ENCODE measurements at regions not wholly inside any gene's neighbourhood (a gene's known extent, or its start where the extent isn't known, plus 50 kb on each side); places are given as distances from the start of the nearest gene placed in this dataset.
"Not testable (repeated sequence)": the region's sequence is repeated elsewhere in the genome, so short reads cannot be mapped to it uniquely, and the experiment has no call there.

GRCh38 chr6:159540152-159540551 is 152.9 kb downstream of the SOD2 start:
- Histone ChIP-seq H3K27ac (no peak overlapping the region), H3K9me3 (ENCODE audit: low read depth) (no peaks in the 10 kb centered on the region), H3K36me3 (no peaks in the 10 kb centered on the region), H3K4me1 (ENCODE audit: low read depth) (no peaks in the 10 kb centered on the region), H3K4me3 (no peak overlapping the region), H3K27me3 (no peaks in the 10 kb centered on the region)
- TF ChIP-seq CTCF (IDR thresholded peaks at IDR 0.05; ENCODE audit: low read depth, low read length), result peak; percentile 31
- DNase-seq (ENCODE audit: low read depth in 1 of 2, low spot score in 1 of 2), result no peak

- not testable (repeated sequence) for DNase-seq (ENCODE audit: low read depth in 1 of 2, low spot score in 1 of 2); H3K4me1 ChIP-seq (ENCODE audit: low read depth); H3K27me3 ChIP-seq; H3K36me3 ChIP-seq; H3K9me3 ChIP-seq (ENCODE audit: low read depth); H3K27ac ChIP-seq; H3K4me3 ChIP-seq
Measured at GRCh38 chr6:159538031-159538430, 155.0 kb downstream of the SOD2 start.

- H3K4me3 ChIP-seq, result no peak overlapping the region
- H3K9me3 ChIP-seq (ENCODE audit: low read depth), result no peaks in the 10 kb centered on the region
Measured at GRCh38 chr6:159535656-159536350, 157.2 kb downstream of the SOD2 start.

GRCh38 chr6:159533568-159533967 is 159.5 kb downstream of the SOD2 start:
- no peak for TF ChIP-seq CTCF (IDR thresholded peaks at IDR 0.05; ENCODE audit: low read depth, low read length)
- Histone ChIP-seq H3K9me3 (ENCODE audit: low read depth) (no peaks in the 10 kb centered on the region), H3K27ac (no peak overlapping the region), H3K27me3 (no peaks in the 10 kb centered on the region), H3K4me1 (ENCODE audit: low read depth) (no peaks in the 10 kb centered on the region), H3K4me3 (no peak overlapping the region), H3K36me3 (no peaks in the 10 kb centered on the region)
- DNase-seq (ENCODE audit: low read depth in 1 of 2, low spot score in 1 of 2), result no peak

More at GRCh38 chr6:159535656-159536350, 157.2 kb downstream of the SOD2 start:
- no peak overlapping the region for H3K27ac ChIP-seq
- TF ChIP-seq CTCF (IDR thresholded peaks at IDR 0.05; ENCODE audit: low read depth, low read length), result no peak
- no peaks in the 10 kb centered on the region for H3K36me3 ChIP-seq
- H3K27me3 ChIP-seq, result no peaks in the 10 kb centered on the region
- DNase-seq (ENCODE audit: low read depth in 1 of 2, low spot score in 1 of 2), result no peak
- no peaks in the 10 kb centered on the region for H3K4me1 ChIP-seq (ENCODE audit: low read depth)

DNA sequence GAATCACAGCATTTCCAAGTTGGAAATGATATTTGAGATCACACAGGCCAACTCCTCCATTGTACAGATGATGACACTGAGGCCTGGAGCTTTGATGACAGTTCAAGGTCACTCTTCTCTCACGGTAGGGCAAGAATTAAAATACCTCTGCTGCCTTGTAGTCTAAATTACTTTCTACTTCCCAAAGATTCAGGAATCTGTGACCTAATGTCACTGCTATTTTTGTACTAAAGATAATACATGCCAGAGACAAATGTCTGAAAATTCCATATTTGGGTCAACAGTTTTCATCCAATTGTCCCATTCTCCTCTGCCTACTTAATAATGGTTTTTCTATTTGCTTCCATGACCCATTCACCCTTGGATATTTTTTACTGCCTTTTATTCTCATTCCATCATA is 160.0 kb downstream of the SOD2 start:
- Histone ChIP-seq H3K27ac (no peak overlapping the region), H3K4me1 (ENCODE audit: low read depth) (no peaks in the 10 kb centered on the region), H3K27me3 (no peaks in the 10 kb centered on the region), H3K36me3 (no peaks in the 10 kb centered on the region), H3K9me3 (ENCODE audit: low read depth) (no peaks in the 10 kb centered on the region), H3K4me3 (no peak overlapping the region)
- DNase-seq (ENCODE audit: low read depth in 1 of 2, low spot score in 1 of 2), result no peak
- no peak for TF ChIP-seq CTCF (IDR thresholded peaks at IDR 0.05; ENCODE audit: low read depth, low read length)

- H3K36me3 ChIP-seq, result no peaks in the 10 kb centered on the region
- DNase-seq (ENCODE audit: low read depth in 1 of 2, low spot score in 1 of 2), result no peak
- TF ChIP-seq CTCF (IDR thresholded peaks at IDR 0.05; ENCODE audit: low read depth, low read length), result no peak
- no peaks in the 10 kb centered on the region for H3K4me1 ChIP-seq (ENCODE audit: low read depth)
- H3K27ac ChIP-seq, result no peak overlapping the region
- no peaks in the 10 kb centered on the region for H3K9me3 ChIP-seq (ENCODE audit: low read depth)
- H3K4me3 ChIP-seq, result no peak overlapping the region
- H3K27me3 ChIP-seq, result no peaks in the 10 kb centered on the region
Measured at GRCh38 chr6:159532155-159532554, 160.9 kb downstream of the SOD2 start.
